ENCODE measurements at regions not wholly inside any gene's neighbourhood (a gene's known extent, or its start where the extent isn't known, plus 50 kb on each side); places are given as distances from the start of the nearest gene placed in this dataset.

DNA sequence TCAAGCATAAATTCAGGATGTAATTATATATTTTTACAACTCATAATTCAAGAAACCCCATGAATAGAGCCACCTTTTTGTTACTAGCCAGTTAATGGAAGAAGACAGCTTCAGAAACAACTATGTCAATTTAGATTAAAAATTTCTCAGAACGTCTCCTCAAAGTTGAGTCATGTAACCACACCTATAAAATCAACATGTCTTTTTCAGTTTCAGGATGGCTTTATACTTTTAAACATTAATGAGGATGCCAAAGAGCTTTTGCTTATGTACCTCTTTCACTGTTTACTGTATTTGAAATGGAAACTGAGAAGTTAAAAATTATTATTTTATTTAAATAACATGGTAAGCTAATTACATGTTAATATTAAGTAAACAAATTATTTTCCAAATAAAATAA, 280.1 kb downstream of the PTH2R start:
- TF ChIP-seq EP300 (IDR thresholded peaks at IDR 0.05) (no peak), POLR2A (IDR thresholded peaks at IDR 0.05) (no peak), POLR2AphosphoS5 (IDR thresholded peaks at IDR 0.05) (no peak)
- TF ChIP-seq, protein P1, sequence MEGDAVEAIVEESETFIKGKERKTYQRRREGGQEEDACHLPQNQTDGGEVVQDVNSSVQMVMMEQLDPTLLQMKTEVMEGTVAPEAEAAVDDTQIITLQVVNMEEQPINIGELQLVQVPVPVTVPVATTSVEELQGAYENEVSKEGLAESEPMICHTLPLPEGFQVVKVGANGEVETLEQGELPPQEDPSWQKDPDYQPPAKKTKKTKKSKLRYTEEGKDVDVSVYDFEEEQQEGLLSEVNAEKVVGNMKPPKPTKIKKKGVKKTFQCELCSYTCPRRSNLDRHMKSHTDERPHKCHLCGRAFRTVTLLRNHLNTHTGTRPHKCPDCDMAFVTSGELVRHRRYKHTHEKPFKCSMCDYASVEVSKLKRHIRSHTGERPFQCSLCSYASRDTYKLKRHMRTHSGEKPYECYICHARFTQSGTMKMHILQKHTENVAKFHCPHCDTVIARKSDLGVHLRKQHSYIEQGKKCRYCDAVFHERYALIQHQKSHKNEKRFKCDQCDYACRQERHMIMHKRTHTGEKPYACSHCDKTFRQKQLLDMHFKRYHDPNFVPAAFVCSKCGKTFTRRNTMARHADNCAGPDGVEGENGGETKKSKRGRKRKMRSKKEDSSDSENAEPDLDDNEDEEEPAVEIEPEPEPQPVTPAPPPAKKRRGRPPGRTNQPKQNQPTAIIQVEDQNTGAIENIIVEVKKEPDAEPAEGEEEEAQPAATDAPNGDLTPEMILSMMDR (IDR thresholded peaks at IDR 0.05): no peak
